Activated naive CD8-positive, alpha-beta T cell (primary cell): ENCODE measurements at regions not wholly inside any gene's neighbourhood (a gene's known extent, or its start where the extent isn't known, plus 50 kb on each side); places are given as distances from the start of the nearest gene placed in this dataset.
"Not testable (repeated sequence)": the region's sequence is repeated elsewhere in the genome, so short reads cannot be mapped to it uniquely, and the experiment has no call there.

Experiments
- H3K27ac Mint-ChIP-seq: one replicate; pipeline ENCODE4 v1.8.0; 2021; ENCODE audit warnings: mixed read lengths
- H3K27me3 Mint-ChIP-seq: one replicate; pipeline ENCODE4 v1.8.0; 2021; ENCODE audit warnings: mixed read lengths
- H3K36me3 Mint-ChIP-seq: one replicate; pipeline ENCODE4 v1.8.0; 2021; ENCODE audit warnings: mixed read lengths
- H3K4me1 Mint-ChIP-seq: one replicate; pipeline ENCODE4 v1.8.0; 2021; ENCODE audit warnings: low read depth, mixed read lengths
- H3K4me3 Mint-ChIP-seq: one replicate; pipeline ENCODE4 v1.8.0; 2021; ENCODE audit warnings: mild to moderate bottlenecking, mixed read lengths
- H3K9me3 Mint-ChIP-seq: one replicate; pipeline ENCODE4 v1.8.0; 2021; ENCODE audit warnings: low read depth, mixed read lengths

DNA sequence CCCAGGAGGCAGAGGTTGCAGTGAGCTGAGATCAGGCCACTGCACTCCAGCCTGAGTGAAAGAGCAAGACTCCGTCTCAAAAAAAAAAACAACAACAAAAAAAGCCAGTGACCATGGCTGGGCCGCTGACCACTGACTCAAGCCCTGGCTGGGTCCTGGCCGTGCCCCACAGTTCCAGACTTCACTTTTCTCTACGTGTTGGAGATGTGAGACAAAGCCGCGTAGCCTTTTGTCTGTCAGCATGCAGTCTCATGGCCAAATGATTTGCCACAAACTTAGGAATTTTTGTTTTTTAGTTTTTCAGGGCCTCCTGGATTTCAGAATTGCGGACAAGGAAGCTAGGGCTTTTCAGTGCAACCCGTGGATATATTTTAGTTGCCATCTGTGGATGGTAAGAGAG, 89.3 kb upstream of the CIBAR2 start:
- no peak overlapping the region for H3K27ac Mint-ChIP-seq

DNA sequence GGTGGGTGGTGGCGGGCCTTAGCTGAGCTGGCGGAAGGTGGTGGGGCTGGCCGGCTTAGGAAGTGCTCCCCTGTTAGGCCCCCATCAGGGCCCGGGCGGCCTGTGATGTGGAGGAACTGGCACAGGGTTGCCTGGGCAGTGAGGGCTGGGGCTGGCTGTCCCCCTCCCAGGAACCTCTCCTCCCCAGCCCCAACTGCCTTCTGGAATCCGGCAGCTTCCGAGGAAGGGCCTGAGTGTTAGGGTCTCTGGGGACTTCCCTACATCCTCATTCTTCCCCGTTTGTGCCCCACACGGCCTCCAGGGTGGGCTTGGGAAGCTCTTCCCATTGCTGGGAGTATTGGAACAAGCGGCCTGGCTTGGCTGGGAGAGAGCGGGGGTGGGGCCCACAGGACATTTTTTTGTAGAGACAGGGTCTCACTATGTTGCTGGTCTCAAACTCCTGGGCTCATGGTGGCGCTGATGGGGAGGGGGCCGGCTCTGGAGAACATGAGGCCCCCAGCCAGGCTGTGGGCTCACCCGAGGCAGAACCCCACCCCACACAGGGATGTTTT, 89.9 kb upstream of the CIBAR2 start:
- Mint-ChIP-seq H3K4me1 (no peaks in the 10 kb centered on the region), H3K4me3 (no peak overlapping the region), H3K27ac (no peak overlapping the region), H3K36me3 (no peaks in the 10 kb centered on the region), H3K9me3 (no peaks in the 10 kb centered on the region), H3K27me3 (peaks cover 2% of the 10 kb centered on the region)

More for the DNA sequence above, 89.3 kb upstream of the CIBAR2 start:
- no peaks in the 10 kb centered on the region for H3K36me3 Mint-ChIP-seq
- no peaks in the 10 kb centered on the region for H3K4me1 Mint-ChIP-seq
- H3K9me3 Mint-ChIP-seq = no peaks in the 10 kb centered on the region
- no peak overlapping the region for H3K4me3 Mint-ChIP-seq
- peaks cover 2% of the 10 kb centered on the region for H3K27me3 Mint-ChIP-seq

GRCh38 chr16:85202631-85203461, 90.6 kb upstream of the CIBAR2 start:
- peaks cover 2% of the 10 kb centered on the region for H3K27me3 Mint-ChIP-seq
- H3K36me3 Mint-ChIP-seq = no peaks in the 10 kb centered on the region
- no peak overlapping the region for H3K27ac Mint-ChIP-seq
- H3K9me3 Mint-ChIP-seq = no peaks in the 10 kb centered on the region
- H3K4me3 Mint-ChIP-seq = no peak overlapping the region
- H3K4me1 Mint-ChIP-seq = no peaks in the 10 kb centered on the region

DNA sequence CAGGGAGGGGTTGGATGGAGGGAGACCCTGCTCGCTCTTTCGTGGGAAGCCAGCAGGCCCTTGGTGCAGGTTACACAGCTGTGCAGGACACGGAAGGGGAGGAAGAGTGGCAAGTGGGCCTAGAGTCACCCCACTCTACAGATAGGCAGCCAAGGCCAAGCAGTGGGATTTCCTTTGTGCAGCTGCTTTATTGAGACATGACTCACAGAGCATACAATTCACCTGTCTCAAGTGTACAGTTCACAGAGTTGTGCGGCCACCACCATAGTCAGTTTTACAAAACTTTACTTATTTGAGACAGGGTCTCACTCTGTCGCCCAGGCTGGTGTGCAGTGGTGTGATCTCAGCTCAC, 91.2 kb upstream of the CIBAR2 start:
- H3K27me3 Mint-ChIP-seq = peaks cover 2% of the 10 kb centered on the region
- H3K36me3 Mint-ChIP-seq = no peaks in the 10 kb centered on the region
- H3K4me3 Mint-ChIP-seq = no peak overlapping the region
- no peaks in the 10 kb centered on the region for H3K9me3 Mint-ChIP-seq
- no peak overlapping the region for H3K27ac Mint-ChIP-seq
- H3K4me1 Mint-ChIP-seq = no peaks in the 10 kb centered on the region

DNA sequence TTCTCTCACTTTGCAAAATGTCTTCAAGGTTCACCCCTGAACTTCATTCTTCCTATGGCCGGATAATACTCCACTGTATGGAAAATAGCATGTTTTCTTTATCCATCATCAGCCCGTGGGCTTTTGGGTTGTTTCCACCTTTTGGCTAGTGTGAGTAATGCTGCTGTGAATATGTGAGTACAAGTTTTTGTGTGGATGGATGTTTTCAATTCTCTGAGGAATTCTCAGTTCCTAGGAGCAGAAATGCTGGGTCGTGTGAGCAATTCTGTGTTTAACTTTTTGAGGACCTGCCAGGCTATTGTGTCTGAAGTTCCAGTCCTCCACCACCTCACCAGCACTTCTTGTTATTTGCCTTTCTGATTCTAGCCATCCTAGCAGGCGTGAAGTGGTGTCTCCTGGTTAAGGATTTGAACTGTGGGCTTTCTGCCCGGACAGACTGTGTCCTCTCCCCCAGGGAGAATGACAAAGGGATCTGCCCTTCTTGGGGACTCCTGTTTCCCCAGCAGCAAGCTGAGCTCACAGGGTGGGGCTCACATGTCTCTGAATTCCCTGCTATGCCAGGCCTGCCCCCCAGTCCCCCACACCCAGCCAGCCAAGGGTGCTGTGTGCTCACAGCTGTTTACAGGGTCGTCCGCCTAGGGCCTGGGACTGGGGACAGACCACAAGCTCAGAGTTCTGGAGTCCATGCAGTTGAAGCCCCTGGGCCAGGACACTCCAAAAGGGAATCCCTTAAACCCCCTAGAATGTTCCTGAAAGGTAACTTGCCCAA, 92.2 kb upstream of the CIBAR2 start:
- no peaks in the 10 kb centered on the region for H3K36me3 Mint-ChIP-seq
- no peak overlapping the region for H3K4me3 Mint-ChIP-seq
- peaks cover 2% of the 10 kb centered on the region for H3K27me3 Mint-ChIP-seq
- H3K27ac Mint-ChIP-seq = no peak overlapping the region
- no peaks in the 10 kb centered on the region for H3K4me1 Mint-ChIP-seq
- no peaks in the 10 kb centered on the region for H3K9me3 Mint-ChIP-seq

GRCh38 chr16:85205257-85205656, 93.0 kb upstream of the CIBAR2 start:
- H3K27ac Mint-ChIP-seq, H3K9me3 Mint-ChIP-seq, H3K4me3 Mint-ChIP-seq, H3K4me1 Mint-ChIP-seq, H3K27me3 Mint-ChIP-seq, H3K36me3 Mint-ChIP-seq: not testable (repeated sequence)

GRCh38 chr16:85205747-85206471, 93.6 kb upstream of the CIBAR2 start:
- Mint-ChIP-seq H3K4me3 (no peak overlapping the region), H3K4me1 (no peaks in the 10 kb centered on the region), H3K27me3 (peaks cover 2% of the 10 kb centered on the region), H3K9me3 (no peaks in the 10 kb centered on the region), H3K27ac (no peak overlapping the region), H3K36me3 (no peaks in the 10 kb centered on the region)

DNA sequence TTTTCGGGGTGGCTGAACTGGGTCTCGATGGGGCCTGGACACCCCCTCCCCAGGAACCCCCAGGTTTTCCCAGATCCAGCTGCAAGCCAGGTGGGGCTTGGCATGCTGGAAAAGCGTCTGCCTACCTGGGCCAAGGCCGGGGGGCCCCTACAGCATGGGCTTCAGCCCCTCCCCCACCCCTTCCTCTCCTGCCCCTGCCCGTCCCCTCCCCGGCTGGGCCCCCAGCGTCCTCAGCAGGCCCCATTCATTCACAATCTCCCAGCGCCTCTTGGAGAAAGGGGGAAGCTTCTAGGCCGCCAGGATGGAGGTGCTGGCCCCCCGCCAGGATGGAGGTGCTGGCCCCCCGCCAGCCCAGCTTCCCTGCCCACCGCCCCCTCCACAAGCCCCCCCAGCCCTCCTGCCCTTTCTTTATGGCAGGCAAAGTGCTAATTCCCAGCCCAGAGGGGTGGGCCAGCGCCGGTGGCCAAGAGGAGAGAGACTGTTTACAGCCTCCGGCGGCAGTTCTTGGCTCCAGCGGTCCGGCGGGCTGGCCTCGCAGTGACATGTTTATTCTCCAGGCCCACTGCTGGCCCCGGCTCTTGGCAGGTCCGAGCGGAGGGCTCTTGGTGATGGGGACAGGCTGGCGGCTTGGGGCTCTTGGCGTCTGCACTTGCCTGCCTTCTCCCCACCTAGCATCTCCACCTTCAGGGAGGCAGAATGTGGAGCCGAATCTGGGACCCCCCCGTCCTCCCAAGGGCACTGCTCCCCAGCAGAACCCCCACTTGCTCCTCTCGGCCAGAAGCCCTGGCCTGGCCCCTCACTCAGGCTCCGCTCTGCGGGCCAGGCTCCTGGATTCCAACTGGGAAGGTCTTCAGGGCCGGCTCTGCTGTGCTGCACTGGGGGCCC, 94.4 kb upstream of the CIBAR2 start:
- Mint-ChIP-seq H3K27me3 (peaks cover 2% of the 10 kb centered on the region), H3K4me3 (no peak overlapping the region), H3K9me3 (no peaks in the 10 kb centered on the region), H3K36me3 (no peaks in the 10 kb centered on the region), H3K4me1 (no peaks in the 10 kb centered on the region), H3K27ac (no peak overlapping the region)

DNA sequence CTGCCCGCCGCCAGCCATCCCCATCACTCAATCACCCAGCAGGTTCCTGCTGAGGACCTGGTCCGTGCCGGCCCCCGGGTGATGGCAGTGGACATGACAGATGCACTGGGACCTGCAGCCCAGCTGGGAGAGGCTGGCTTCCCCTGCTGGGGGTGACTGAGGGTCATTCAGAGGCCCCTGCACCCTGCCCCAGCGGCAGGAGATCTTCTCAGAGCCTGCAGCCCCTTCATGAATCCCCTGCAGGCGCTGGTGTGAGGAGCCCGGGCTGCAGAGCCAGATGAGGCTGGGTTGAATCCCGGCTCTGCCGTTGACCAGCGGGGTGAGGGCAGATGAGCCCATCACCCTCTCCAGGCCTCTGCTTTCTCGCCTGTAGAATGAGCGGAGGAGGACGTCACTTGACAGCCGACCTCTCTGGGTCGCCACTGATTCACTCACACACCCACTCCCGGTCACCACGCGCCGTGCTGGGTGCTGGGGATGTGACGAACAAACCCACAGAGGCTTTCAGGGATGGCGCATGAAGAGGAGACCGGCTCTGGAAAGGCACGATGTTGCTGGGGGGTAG, 95.2 kb upstream of the CIBAR2 start:
- no peaks in the 10 kb centered on the region for H3K4me1 Mint-ChIP-seq
- H3K36me3 Mint-ChIP-seq = no peaks in the 10 kb centered on the region
- no peak overlapping the region for H3K4me3 Mint-ChIP-seq
- H3K9me3 Mint-ChIP-seq = no peaks in the 10 kb centered on the region
- peaks cover 2% of the 10 kb centered on the region for H3K27me3 Mint-ChIP-seq
- H3K27ac Mint-ChIP-seq = no peak overlapping the region

- Mint-ChIP-seq H3K36me3 (no peaks in the 10 kb centered on the region), H3K4me1 (no peaks in the 10 kb centered on the region), H3K27ac (no peak overlapping the region), H3K9me3 (no peaks in the 10 kb centered on the region), H3K4me3 (no peak overlapping the region), H3K27me3 (peaks cover 2% of the 10 kb centered on the region)
Measured at GRCh38 chr16:85208181-85208580, 95.9 kb upstream of the CIBAR2 start.

- Mint-ChIP-seq H3K4me1 (no peaks in the 10 kb centered on the region), H3K27me3 (peaks cover 2% of the 10 kb centered on the region), H3K27ac (no peak overlapping the region), H3K4me3 (no peak overlapping the region), H3K36me3 (no peaks in the 10 kb centered on the region), H3K9me3 (no peaks in the 10 kb centered on the region)
Measured at GRCh38 chr16:85208643-85209520, 96.6 kb upstream of the CIBAR2 start.

DNA sequence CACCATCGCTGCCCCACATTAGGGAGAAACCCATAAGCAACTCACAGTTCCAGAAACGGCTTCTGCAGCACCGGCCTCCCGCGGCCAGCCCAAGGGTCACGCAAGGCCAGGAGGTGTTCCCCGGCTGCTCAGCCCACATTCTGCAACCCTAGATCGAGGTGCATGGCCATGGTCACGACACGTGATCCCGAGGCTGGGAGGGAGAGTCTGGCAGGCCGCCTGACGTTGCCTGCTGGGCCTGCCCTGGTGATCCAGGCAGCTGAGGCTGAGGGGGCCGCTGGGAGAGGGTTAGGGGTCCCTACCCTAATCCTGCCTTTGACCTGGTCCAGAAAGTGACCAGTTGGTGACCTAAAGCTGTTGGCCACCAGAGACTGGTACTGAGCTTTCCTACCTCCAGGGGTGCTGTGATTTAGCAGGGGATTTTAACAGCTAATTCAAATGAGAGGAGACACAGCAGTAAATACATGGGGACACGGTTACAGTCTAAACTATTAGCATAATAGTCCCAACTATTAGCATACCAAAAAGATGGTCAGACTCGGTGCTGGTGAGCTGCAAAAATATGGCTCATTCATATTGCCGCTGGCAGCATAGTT, 97.4 kb upstream of the CIBAR2 start:
- H3K9me3 Mint-ChIP-seq = no peaks in the 10 kb centered on the region
- H3K36me3 Mint-ChIP-seq = no peaks in the 10 kb centered on the region
- H3K27me3 Mint-ChIP-seq = peaks cover 2% of the 10 kb centered on the region
- H3K4me3 Mint-ChIP-seq = no peak overlapping the region
- H3K4me1 Mint-ChIP-seq = no peaks in the 10 kb centered on the region
- no peak overlapping the region for H3K27ac Mint-ChIP-seq
